C4-2B (cell line): ENCODE measurements at regions not wholly inside any gene's neighbourhood (a gene's known extent, or its start where the extent isn't known, plus 50 kb on each side); places are given as distances from the start of the nearest gene placed in this dataset.

Experiments used
- H3K27ac ChIP-seq: fragments of 450-650 bp; 2 replicates; pipeline ENCODE4 v1.5.1; 2017
- CTCF ChIP-seq: fragments of 450-650 bp; conservative IDR thresholded peaks from 2 replicates; pipeline ENCODE4 v1.5.1; 2017; ENCODE audit warnings: mild to moderate bottlenecking
- ZFX ChIP-seq: fragments of 450-650 bp; IDR thresholded peaks from 2 replicates; pipeline ENCODE4 v1.6.1; 2017

GRCh38 chr4:132992686-132993085 is 156.4 kb upstream of the PCDH10 start:
- TF ChIP-seq ZFX, result no peak
- H3K27ac ChIP-seq, result no peak overlapping the region

- TF ChIP-seq CTCF (no peak), ZFX (no peak)
- no peak overlapping the region for H3K27ac ChIP-seq
These were observed 150.4 kb upstream of the PCDH10 start for GRCh38 chr4:132998585-132999230.

- TF ChIP-seq CTCF (no peak), ZFX (no peak)
- H3K27ac ChIP-seq, result no peak overlapping the region
These were observed 149.1 kb upstream of the PCDH10 start for GRCh38 chr4:133000012-133000411.

GRCh38 chr4:133003169-133003568 is 145.9 kb upstream of the PCDH10 start:
- no peak for TF ChIP-seq CTCF
- TF ChIP-seq ZFX, result no peak
- no peak overlapping the region for H3K27ac ChIP-seq

- H3K27ac ChIP-seq, result no peak overlapping the region
- no peak for TF ChIP-seq ZFX
- no peak for TF ChIP-seq CTCF
These were observed 134.5 kb upstream of the PCDH10 start for GRCh38 chr4:133014473-133015135.

- TF ChIP-seq CTCF, result no peak
- no peak for TF ChIP-seq ZFX
- H3K27ac ChIP-seq, result no peak overlapping the region
These were observed 103.8 kb upstream of the PCDH10 start for GRCh38 chr4:133045288-133045687.

- H3K27ac ChIP-seq, result no peak overlapping the region
- TF ChIP-seq ZFX, result no peak
- no peak for TF ChIP-seq CTCF
These were observed 102.9 kb upstream of the PCDH10 start for GRCh38 chr4:133046156-133046555.

- no peak overlapping the region for H3K27ac ChIP-seq
- TF ChIP-seq ZFX (no peak), CTCF (no peak)
These were observed 90.4 kb upstream of the PCDH10 start for GRCh38 chr4:133058701-133059100.
